HG03139 (cell line): ENCODE measurements at regions not wholly inside any gene's neighbourhood (a gene's known extent, or its start where the extent isn't known, plus 50 kb on each side); places are given as distances from the start of the nearest gene placed in this dataset.

Experiments used
- ATAC-seq: cut with Tn5 transposase; IDR thresholded peaks from one replicate; pipeline ENCODE4 v1.9.1; 2021; ENCODE audit not compliant: unreplicated experiment

GRCh38 chr5:155290937-155291336 lies 277.4 kb downstream of the KIF4B start:
- ATAC-seq: no peak

- no peak for ATAC-seq
Measured at GRCh38 chr5:155293605-155294178, 280.1 kb downstream of the KIF4B start.

- ATAC-seq: no peak
Measured at GRCh38 chr5:155295111-155295510, 281.6 kb downstream of the KIF4B start.

GRCh38 chr5:155299386-155300005 lies 285.9 kb downstream of the KIF4B start:
- ATAC-seq: no peak

GRCh38 chr5:155303120-155303519 lies 289.6 kb downstream of the KIF4B start:
- no peak for ATAC-seq

- no peak for ATAC-seq
Measured at GRCh38 chr5:155307229-155307628, 293.7 kb downstream of the KIF4B start.

- ATAC-seq: no peak
Measured at GRCh38 chr5:155308289-155308688, 294.7 kb downstream of the KIF4B start.

- no peak for ATAC-seq
Measured at GRCh38 chr5:155309021-155309746, 295.6 kb downstream of the KIF4B start.

- ATAC-seq: no peak
Measured at GRCh38 chr5:155311721-155312120, 298.2 kb downstream of the KIF4B start.

- ATAC-seq: no peak
Measured at GRCh38 chr5:155313518-155313917, 300.0 kb downstream of the KIF4B start.

- ATAC-seq: no peak
Measured at GRCh38 chr5:155316070-155316714, 302.6 kb downstream of the KIF4B start.

- ATAC-seq: no peak
Measured at GRCh38 chr5:155332618-155333017, 319.1 kb downstream of the KIF4B start.

- ATAC-seq: no peak
Measured at GRCh38 chr5:155342956-155343355, 329.4 kb downstream of the KIF4B start.

GRCh38 chr5:155343468-155343867 lies 329.9 kb downstream of the KIF4B start:
- ATAC-seq: no peak

- no peak for ATAC-seq
Measured at GRCh38 chr5:155353231-155353630, 339.7 kb downstream of the KIF4B start.

- ATAC-seq: no peak
Measured at GRCh38 chr5:155366096-155366495, 352.5 kb downstream of the KIF4B start.

- ATAC-seq: no peak
Measured at GRCh38 chr5:155367841-155368240, 354.3 kb downstream of the KIF4B start.

GRCh38 chr5:155368490-155368889 lies 354.9 kb downstream of the KIF4B start:
- ATAC-seq: no peak

GRCh38 chr5:155380480-155380879 lies 366.9 kb downstream of the KIF4B start:
- ATAC-seq: no peak

GRCh38 chr5:155381654-155382053 lies 368.1 kb downstream of the KIF4B start:
- no peak for ATAC-seq

- no peak for ATAC-seq
Measured at GRCh38 chr5:155389498-155389897, 375.9 kb downstream of the KIF4B start.

- no peak for ATAC-seq
Measured at GRCh38 chr5:155394727-155395126, 381.2 kb downstream of the KIF4B start.
